Cerebellar cortex (tissue), 1 donor: ENCODE measurements at regions not wholly inside any gene's neighbourhood (a gene's known extent, or its start where the extent isn't known, plus 50 kb on each side); places are given as distances from the start of the nearest gene placed in this dataset.

Source experiments
- DNase-seq: peaks from one replicate; pipeline ENCODE4 v3.0.0-alpha.2; 2015; ENCODE audit warnings: low spot score

DNA sequence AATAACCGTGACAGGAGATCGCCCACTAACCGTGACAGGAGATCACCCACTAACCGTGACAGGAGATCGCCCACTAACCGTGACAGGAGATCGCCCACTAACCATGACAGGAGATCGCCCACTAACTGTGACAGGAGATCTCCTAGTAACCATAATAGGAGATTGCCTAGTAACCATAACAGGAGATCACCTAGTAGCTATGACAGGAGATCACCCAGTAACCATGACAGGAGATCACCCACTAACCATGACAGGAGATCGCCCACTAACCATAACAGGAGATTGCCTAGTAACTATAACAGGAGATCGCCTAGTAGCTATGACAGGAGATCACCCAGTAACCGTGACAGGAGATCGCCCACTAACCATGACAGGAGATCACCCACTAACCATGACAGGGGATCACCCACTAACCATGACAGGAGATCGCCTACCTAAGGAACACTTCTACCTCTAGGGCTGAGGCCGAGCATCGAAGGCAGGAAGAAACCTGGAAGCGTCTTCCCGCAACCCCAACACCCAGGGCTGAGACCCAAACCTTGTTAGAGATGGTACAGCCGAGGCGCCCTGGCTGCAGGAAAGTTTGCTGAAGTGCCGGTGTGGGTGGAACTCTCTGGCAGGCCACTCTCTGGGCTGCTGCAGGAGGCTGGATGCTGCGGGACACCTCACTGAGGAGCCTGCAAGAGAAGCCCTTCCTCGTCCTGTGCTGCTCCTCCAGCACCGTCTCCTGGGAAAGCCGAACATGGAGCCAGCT lies 67.5 kb upstream of the THY1 start:
- no peak for DNase-seq

DNA sequence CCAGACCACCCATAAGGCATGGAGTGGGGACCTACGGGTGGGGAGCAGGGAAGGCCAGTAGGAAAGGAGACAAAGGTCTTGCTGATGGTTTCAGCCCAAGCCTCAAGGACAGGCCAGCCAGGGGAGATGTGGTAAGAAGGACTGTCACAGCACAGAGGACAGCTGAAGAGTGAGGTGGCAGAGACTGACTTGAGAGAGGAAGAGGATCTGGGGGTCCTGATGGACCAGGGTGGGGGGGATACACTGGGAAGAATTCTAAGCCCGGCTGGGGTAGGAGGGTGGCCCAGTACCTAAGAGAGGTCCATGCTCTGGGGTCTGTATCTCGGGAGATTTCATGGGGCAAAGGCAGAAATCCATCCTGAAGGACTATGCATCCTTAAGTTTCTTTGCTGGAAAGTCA lies 66.1 kb upstream of the THY1 start:
- no peak for DNase-seq

DNA sequence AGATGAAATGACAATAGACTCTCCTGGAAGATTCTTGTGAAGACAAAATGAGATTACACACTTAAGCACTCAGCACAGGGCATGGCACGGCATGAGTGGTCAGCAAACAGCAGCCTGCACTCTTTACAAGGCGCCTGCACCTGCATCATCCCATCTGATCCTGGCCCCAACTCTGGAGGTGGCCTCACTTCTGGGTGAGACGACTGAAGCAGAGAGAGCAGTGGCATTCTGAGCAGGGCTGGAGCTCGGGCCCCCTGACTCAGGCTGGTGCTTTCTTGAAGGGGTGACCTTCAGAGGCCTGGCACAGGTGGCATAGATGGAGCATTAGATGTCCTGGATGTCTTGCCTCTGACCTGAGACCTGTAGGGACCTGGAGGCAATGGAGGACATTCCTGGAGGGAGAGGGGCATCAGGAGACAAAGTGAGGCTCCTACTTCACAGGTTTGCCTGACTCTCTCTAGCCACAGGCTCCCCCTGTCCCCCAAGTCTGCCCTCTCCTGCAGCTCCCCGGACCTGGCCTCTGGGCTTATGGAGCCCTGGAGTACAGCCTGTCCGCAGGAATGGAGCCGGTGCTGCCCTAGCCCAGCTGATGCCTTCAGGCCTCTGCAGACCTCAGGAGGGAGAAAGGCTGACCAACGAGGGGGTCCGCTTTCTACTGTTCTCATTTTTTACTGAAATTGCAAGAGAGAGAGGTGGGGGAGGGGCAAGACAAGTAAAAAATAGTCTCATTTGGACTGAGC lies 65.5 kb upstream of the THY1 start:
- DNase-seq, result no peak

DNA sequence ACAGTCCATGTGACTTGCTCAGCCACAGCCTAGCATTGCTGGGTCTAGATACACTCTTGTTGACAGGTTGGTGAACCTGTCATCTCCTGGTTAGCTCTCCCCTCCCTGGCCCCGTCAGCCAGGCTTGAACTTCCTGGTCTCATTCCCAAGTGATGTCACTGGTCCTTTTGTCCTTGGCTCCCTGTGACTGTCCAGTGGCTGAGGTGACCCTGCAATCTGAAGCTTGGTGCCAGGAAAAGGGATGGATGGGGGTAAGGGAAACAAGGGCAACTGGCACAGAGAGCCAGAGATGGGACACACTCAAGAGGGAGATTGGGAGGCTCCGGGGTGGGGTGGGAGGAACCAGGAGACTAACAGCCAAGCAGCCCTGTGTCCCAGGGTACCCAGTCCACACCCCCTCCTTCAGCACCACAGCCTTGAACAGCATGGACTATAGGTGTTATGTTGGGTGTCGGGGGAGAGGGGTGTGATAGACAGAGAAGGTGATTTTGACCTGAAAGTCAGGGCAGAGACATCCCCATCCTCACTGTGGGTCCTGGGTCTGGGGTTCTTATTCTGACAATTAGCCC lies 63.8 kb upstream of the THY1 start:
- DNase-seq, result no peak

DNA sequence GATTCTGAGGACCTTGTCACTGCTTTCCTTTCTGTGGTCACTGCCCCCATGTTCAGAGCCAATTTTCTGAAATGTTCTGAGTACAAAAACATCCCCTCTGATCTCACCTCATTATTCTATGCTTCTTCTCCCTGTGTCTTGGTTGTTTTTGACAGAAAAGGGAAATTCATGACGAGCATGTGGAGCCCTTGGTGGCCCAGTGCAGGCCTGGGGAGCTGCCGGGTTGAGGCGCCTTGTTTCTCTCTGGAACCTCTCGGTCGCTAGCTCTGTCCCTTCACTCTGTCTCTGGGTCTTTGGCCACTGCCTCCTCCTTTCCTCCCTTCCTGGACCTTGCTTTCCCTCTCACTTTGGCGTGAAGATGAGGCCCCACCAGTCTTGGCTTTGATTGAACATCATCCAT lies 63.0 kb upstream of the THY1 start:
- no peak for DNase-seq

DNA sequence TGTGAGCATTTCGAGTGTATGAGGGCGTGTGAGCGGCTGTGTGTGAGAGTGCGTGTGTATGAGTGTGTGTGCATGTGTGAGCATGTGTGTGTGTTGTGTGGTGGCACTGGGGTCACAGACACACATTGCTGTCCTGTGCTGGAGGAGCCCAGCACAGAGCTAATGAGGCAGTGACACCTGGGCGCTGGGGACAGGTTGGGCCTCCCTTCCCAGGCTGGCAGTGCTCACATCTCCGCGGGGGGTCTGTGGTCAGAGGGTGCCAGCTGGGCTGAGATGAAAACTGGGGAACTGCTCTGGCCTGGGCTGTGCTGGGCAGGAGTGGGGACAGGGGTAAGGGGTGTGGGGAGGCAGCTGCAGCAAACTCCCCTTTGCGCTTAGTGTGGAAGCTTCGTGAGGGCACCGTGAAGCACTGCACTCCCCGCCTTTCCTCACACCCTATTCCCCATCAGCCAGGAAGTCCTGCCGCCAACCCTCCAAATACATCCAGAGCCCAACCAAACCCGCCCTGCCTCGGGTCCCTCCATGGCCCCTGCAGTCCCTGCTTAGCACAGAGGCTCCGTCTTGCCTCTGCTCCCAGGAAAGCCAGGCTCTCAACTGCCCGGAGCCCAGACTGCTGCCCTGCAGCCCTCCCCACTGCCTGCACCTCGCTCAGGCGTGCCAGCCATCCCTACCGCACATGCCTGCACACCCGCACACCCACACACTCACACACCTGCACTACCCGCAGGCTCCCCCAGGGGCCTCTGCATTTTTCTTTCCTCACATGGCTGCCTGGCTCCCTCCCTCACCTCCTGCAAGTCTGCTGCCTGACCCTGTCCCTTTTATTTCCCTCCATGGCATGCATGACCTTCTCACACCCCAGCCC lies 62.0 kb upstream of the THY1 start:
- no peak for DNase-seq

DNA sequence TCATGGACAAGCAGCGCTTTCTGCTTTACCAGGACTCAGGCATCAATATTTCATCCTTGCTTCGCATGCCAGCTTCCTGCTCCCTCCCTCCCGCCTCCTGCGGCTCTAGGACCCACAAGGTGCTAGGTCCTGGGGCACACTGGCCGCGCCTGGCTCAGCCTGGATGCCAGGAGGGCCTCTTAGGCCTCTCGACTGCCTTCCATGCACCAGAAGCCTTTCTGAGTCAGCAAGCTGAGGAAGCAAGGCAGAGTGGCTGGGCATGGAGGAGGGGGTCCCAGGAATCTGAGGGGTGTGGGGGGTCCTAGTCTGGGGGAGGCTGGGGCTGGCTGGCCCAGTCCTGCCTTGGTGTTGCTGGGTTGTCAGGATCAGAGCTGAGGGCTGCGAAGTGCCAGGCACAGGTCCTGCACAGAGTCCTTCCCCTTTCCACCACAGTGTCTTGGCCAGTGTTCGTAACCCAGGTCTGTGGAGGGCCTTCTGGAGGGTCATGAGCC lies 61.0 kb upstream of the THY1 start:
- DNase-seq, result no peak

DNA sequence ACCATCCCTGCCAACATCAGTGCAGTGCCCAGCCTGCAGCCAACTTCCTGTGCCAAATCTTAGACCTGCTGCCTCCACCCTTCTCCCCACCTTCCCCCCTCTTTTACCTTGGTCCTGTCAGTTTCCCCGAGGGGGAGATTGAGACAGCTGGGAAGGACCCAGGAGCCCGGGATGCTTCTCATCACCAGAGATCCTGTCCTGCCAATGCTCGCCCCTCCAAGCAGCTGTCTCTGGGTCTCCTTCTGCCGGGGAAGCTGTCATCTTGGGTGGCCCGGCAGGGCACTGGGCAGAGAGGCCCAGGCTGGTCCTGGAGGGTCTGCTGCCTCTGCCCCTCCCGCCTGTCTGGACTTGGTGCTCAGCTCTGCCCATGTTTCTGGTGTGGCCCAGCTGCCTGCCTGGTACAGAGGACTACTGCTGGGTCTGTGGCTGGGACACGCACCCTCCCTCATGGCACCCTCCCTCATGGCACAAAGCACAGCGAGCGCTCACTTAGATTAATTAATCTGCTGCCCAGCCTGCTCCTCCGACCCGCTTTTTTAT lies 60.4 kb upstream of the THY1 start:
- no peak for DNase-seq

DNA sequence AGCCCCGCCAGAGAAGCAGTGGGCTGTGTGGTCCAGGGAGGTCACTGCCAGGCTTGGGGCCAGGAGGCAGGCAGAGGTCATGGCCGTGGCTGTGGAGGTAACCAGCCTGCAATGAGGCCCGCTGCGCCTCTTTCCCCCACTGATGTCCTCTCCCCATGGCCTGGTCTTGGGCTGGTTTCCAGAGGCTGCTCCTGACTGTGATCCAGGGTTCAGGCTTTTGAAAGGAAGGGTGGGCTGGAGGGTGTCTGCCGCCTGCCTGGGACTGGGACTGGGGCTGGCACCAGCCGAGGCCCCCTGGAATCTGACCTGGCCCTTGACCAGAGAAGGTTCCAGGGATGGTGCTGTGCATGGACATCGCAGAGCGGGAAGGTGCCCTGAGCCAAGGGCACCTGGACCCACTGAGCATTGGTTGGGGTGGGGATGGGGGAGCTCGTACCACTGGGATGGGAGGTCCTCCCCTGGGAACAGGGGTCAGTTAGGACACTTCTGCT lies 59.6 kb upstream of the THY1 start:
- DNase-seq, result no peak

DNA sequence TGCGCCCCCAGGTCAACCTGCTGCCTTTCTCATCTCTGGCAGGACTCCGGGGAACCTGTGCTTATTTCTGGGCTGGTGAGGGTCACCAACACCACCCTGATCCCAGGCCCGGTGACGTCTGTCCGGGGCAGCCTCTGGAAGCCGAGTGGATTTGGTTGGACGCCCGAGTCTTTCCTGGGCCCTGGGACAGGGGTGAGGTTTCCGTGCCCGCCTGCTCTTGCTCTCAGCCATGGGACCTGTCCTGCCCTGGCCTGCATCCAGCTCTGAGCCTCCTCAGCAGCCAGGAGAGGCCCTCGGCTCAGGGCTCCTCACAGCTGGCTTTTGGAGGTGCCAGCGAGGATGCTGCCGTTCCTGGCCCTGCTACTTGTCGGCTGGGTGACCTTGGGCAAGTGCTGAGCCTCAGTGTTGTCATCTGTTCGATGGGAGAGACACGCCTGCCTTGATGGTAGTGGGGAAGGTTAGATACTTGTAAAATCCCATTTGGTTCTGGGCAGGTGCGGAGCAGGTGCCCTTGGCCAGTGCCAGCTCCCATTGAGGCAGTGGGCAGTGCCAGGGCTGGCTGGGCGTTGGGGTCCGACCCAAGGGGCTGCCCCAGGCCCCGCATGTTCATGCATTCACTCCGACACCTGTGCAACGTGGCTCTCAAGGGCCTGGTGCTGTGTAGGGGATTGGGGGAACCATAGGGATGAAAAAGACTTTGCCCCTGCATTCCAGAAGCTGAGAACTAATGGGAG lies 58.9 kb upstream of the THY1 start:
- no peak for DNase-seq

DNA sequence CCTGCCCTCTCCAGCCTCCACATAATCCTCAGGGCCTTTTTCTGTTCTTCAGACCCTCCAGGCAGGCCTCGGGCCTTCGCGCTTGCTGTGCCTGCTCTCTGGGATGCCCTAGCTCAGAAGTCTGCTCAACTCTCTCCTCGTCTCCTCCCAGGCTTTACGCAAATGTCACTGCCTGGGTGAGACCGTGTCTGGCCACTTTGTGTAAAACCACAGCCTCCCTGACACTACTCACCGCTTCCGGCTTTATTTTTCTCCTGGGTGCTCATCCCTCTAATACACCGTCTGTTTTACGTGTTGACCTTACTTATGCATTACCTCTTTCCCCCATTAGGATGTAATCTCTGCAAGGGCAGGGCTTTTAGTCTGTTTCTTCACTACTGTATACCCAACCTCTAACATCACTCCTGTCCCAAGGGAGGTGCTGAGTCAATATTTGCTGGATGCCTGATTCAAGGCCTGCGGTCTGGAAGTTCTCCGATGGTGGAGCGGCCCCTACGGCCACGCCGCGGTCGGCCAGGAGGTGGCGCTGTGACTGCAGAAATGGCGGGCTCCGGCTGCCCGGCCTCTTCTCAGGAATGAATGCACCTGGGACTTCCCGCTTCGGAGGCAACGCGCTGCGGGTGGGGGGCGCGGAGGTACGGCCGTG lies 58.2 kb upstream of the THY1 start:
- peak; percentile 67 for DNase-seq

DNA sequence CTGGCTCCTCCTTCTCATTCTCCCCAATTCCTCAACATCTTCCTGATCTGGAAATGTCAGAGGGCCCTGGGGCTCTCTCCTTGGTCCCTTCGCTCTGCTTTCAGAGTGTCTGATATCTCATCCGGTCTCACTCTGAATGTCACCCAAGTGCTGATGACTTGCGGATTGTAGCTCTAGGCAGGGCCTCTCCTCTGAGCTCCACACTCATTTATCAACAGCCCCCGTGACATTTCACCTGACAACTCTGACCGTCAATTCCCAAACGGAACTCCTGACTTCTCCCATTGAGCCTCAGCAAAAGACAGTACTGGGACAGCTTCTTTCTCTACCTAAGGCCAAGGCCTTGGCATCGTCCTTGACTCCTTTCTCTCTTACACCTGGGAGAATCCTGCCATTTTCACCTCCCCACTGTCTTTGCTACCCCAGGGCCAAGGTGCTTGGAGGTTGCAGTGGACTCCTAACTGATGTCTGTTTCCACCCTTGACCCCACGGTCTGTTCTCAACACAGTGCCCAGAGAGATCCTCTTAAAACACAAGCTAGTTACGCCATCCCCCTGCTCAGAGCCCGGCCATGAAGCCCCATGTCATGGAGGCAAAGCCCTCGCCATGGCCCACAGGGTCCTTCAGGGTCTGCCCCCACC lies 57.5 kb upstream of the THY1 start:
- DNase-seq, result no peak

DNA sequence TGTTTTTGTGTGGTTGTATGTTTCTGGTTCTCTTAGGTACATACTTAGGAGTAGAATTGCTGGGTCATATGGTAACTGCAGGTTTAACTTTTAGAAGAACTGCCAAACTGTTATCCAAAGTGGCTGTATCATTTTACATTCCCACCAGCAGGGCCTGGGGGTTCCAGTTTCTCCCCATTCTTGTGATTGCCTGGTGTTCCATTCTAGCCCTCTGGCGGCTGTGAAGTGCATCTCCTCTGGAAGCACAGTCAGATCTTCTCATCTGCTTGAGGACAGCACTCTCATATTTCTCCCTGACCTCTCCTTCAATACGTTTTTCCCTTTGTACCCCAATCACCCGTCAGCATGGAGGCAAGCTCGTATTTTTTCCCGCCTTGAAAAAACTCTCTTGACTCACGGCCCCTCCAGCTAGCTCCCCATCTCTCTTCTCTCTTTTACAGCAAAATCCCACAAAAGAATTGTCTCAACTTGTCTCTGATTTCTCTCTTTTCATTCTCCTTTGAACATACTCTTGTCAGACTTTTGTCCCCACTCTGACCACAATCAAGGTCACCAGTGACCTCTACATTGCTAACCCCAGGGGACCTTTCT lies 56.8 kb upstream of the THY1 start:
- DNase-seq, result peak; percentile 23

DNA sequence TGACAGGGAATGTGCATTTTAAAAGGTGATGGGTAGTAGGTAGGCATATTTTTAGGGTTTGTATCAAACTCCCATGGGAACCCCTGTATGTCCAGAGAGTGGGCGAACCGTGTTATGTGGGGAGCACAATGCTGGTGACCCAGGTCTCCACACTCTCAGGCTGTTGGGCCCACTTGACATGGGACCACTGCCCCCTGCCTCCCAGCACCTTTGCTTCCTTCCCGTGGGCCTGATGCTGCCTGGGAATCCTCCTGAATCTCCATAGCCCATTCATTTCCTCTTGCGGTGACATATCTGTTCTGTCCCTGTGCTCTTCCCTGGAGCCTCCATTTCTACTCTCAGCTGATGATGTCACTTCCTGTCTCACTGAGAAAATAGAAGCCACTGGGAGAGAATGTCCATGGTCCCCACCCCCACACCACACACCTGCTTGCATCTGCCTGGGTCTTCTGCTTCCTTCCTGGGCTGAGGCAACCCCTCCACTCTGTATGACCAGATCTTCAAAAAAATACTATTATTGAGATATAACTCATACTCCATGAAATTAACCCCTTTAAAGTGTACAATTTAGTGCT lies 55.8 kb upstream of the THY1 start:
- no peak for DNase-seq

DNA sequence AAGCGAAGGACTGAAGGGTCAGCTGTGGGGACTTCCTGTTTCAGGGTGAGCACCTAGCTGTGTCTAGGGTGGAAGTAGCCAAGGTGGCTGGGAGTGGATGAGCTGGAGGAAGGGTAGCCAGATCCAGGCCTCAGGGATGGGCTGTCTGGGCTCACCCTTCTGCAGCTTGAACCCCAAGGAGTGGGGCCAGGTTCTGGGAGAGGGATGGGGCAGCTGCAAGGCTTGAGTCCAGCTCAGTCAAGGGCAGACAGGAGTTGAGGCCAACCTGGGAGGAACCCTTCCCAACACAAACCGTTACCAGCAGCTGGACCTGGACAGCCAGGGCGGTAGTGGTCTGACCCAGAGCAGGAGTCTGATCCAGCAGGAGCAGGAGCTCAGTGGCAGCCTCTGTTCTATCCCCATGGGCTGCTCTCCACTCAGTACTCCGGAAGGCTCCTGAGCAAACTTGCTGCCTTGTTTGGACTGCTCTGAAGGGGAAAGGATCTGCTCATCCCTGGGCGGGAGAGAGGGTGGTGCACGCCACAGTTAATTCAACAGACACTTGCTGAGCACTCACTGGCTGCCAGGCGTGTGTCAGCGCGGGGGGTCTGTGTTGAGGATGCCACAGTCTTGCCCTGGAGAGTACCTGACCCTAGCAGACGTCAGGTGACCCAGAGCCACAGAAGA lies 53.8 kb upstream of the THY1 start:
- DNase-seq, result no peak

DNA sequence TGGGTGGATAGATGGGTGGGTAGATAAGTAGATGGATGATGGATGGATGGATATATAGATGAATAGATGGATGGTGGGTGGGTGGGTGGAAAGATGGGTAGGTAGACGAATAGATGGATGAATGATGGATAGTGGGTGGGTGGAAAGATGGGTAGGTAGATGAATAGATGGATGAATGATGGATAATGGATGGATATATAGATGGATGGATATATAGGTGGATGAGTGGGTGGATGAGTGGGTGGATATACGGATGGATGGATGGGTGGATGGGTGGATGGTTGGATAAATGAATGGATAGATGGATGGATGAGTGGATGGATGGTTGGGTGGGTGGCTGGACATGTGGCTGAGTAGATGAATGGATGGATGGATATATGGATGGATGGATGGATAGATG lies 53.1 kb upstream of the THY1 start:
- no peak for DNase-seq

DNA sequence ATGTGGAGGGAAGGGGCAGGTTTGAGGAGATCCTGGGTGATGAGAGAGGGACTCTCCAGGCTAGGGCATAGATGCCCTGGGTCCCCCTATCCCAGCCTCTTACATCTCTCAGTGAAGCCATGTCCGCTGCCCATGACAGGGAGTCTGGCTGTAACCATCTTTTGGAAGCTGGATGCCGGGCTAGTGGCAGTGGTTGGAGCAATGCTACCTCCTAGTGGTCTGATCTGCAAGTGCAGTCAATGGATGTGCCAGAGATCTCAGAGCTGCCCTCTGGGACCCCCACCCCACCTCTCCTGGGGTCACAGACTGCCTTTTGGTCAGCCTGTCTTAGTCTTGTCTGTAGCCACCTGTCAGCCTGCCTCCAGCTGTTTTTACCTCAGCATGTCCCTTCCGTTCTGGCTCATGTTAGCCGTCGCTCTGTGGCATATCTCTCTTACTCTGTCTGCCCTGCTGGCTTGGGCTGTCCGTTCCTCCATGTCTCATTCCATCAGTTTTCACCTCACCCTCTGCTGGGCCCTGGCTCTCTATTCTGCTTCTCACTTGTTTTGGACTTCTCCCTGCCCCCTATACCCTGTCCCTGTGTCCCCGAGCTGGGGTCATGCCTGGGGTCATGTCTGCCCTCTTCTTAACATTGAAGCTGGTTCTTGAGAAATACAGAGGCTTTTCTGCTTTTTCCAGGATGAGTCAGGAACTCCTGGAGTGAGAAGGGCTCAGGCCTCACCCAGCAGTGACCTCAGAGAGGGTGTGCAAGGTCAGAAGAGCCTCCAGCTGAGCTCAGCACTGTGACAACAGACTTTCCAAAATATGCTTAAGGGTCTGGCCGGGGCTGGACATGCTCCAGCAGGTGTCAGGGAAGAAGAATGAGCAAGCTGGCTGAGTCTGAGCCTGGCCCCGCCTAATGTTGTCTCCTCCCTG lies 52.0 kb upstream of the THY1 start:
- DNase-seq, result peak; percentile 77
